Right atrium auricular region (tissue), 2 donors: ENCODE measurements at regions not wholly inside any gene's neighbourhood (a gene's known extent, or its start where the extent isn't known, plus 50 kb on each side); places are given as distances from the start of the nearest gene placed in this dataset.

Experiments
- DNase-seq: peaks from one replicate; pipeline ENCODE4 v3.0.0-alpha.2; 2019; ENCODE audit warnings: low spot score
- H3K27ac ChIP-seq, 2 donors: fragments of 200-600 bp; sonication (generic); 1 replicate in 1 of 2; 2 replicates in 1 of 2; pipeline ENCODE4 v1.5.1; 2016 to 2019
- H3K27me3 ChIP-seq, 2 donors: fragments of 200-600 bp; sonication (generic); one replicate each; pipeline versions ENCODE4 v1.5.1 to v1.6.0; 2017 to 2019
- H3K36me3 ChIP-seq: fragments of 200-600 bp; sonication (generic); one replicate; pipeline ENCODE4 v1.5.1; 2016
- H3K4me1 ChIP-seq, 2 donors: fragments of 200-600 bp; sonication (generic); one replicate each; pipeline versions ENCODE4 v1.5.1 to v1.6.0; 2017 to 2019
- H3K4me3 ChIP-seq, 2 donors: fragments of 200-600 bp; sonication (generic); 1 replicate in 1 of 2; 2 replicates in 1 of 2; pipeline ENCODE4 v1.5.1; 2017 to 2019; ENCODE audit warnings: mild to moderate bottlenecking in 1 of 2, moderate library complexity in 1 of 2
- H3K9me3 ChIP-seq, 2 donors: fragments of 200-600 bp; sonication (generic); one replicate each; pipeline ENCODE4 v1.5.1; 2019
- TF ChIP-seq, protein P1 (sequence below), 2 donors: fragments of 200-600 bp; sonication (generic); IDR thresholded peaks; one replicate each; pipeline ENCODE4 v1.5.1; 2019; ENCODE audit warnings: antibody characterized with exemption in 2 of 2

DNA sequence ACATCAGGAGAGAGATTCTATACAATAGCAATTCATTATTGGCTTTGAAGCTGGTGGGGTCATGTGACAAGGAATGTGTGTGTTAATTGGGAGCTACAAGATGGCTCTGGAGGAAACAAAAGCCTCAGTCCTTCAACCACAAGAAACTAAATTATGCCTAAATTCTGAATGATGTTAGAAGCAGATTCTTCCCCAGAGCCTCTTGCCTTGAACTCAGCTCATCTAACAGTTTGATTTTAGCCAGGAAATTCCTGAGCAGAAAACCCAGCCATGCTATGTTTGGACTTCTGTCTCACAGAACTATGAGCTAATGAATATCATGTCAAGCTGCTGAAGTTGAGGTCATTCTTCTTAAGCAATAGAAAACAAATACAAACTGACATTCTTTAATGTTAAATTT is 274.7 kb downstream of the SLC6A15 start:
- DNase-seq: no peak
- Histone ChIP-seq H3K9me3 (no peaks in the 10 kb centered on the region), H3K4me1 (no peaks in the 10 kb centered on the region), H3K4me3 (no peak overlapping the region), H3K27me3 (no peaks in the 10 kb centered on the region), H3K27ac (no peak overlapping the region), H3K36me3 (no peaks in the 10 kb centered on the region)
- TF ChIP-seq, protein P1, sequence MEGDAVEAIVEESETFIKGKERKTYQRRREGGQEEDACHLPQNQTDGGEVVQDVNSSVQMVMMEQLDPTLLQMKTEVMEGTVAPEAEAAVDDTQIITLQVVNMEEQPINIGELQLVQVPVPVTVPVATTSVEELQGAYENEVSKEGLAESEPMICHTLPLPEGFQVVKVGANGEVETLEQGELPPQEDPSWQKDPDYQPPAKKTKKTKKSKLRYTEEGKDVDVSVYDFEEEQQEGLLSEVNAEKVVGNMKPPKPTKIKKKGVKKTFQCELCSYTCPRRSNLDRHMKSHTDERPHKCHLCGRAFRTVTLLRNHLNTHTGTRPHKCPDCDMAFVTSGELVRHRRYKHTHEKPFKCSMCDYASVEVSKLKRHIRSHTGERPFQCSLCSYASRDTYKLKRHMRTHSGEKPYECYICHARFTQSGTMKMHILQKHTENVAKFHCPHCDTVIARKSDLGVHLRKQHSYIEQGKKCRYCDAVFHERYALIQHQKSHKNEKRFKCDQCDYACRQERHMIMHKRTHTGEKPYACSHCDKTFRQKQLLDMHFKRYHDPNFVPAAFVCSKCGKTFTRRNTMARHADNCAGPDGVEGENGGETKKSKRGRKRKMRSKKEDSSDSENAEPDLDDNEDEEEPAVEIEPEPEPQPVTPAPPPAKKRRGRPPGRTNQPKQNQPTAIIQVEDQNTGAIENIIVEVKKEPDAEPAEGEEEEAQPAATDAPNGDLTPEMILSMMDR (IDR thresholded peaks at IDR 0.05): no peak

DNA sequence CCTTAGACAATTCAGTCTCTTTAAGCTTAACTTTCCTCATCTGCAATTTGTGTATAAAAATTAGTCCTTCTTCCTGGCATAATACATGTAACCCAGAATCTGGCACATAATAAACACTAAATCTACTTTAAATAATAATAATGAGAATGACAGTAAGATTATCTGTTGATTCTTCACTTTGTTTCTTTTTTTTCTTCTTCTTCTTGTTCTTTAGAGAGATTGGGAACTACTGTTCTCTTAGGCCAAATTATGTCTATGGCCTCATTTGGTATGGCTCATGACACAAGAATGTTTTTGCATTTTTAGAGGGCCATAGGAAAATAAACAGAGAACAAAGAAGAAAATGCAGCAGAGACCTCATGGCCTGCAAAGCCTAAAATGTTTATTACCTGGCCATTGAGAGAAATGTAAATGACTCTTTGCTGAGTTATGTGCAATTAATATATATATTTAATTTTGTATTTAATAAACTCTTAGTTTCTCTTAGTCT is 275.8 kb downstream of the SLC6A15 start:
- Histone ChIP-seq H3K4me1 (no peaks in the 10 kb centered on the region), H3K27me3 (no peaks in the 10 kb centered on the region), H3K9me3 (no peaks in the 10 kb centered on the region), H3K27ac (no peak overlapping the region), H3K36me3 (no peaks in the 10 kb centered on the region), H3K4me3 (no peak overlapping the region)
- DNase-seq: no peak
- TF ChIP-seq, protein P1 (IDR thresholded peaks at IDR 0.05): no peak

DNA sequence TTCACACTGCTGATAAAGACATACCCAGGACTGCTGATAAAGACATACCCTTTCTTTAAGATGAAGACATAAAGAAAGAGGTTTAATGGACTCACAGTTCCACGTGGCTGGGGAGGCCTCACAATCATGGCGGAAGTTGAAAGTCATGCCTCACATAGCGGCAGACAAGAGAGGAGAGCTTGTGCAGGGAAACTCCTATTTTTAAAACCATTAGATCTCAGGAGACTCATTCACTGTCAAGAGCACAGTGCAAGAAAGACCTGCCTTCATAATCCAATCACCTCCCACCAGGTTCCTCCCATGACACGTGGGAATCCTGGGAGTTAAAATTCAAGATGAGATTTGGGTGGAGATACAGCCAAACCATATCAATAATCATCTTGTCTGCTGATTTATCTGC is 278.1 kb downstream of the SLC6A15 start:
- H3K27me3 ChIP-seq: no peaks in the 10 kb centered on the region
- TF ChIP-seq, protein P1 (IDR thresholded peaks at IDR 0.05): no peak
- DNase-seq: no peak

DNA sequence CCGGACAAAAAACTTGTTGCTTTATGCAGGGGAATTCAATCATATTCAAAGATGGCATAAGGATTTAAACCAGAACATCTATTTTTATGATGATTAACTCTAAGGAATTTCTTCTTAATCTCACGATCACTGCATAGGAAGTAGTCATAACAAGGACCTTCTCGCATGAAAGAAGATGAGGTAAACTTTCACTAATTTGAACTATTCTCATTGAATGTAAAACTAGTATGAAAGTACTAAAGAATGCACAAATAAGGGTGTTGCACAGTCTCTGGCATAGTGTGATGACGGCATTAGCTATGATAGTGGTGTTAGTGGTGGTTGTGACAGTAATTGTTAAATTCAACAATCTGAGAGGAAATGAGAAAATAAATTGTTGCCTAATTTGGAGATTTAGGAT is 280.0 kb downstream of the SLC6A15 start:
- no peaks in the 10 kb centered on the region for H3K27me3 ChIP-seq
- H3K36me3 ChIP-seq: no peaks in the 10 kb centered on the region

More for the DNA sequence above, 278.1 kb downstream of the SLC6A15 start:
- Histone ChIP-seq H3K36me3 (no peaks in the 10 kb centered on the region), H3K27ac (no peak overlapping the region), H3K4me3 (no peak overlapping the region), H3K4me1 (no peaks in the 10 kb centered on the region), H3K9me3 (no peaks in the 10 kb centered on the region)

DNA sequence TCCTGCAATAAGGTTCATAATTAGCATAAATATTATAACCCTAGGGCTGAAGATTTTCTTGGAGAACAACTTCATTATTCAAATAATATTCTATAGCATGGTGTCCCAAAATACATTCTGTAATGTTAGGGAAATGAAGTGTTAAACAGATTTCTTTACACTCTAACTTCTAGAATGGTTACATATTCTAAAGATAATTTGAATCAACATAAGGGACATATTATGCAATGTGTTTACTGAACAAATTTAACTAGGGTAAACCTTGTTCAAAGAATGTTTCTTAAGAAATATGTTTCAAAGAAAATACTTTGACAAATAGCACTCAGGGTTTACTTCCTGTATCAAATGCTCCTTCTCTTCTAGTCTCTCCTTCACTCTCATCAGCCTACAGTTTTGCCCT is 281.6 kb downstream of the SLC6A15 start:
- Histone ChIP-seq H3K4me1 (no peaks in the 10 kb centered on the region), H3K27me3 (no peaks in the 10 kb centered on the region), H3K27ac (no peak overlapping the region), H3K36me3 (no peaks in the 10 kb centered on the region), H3K9me3 (no peaks in the 10 kb centered on the region), H3K4me3 (no peak overlapping the region)
- DNase-seq: no peak
- TF ChIP-seq, protein P1 (IDR thresholded peaks at IDR 0.05): no peak

More for the DNA sequence above, 280.0 kb downstream of the SLC6A15 start:
- H3K9me3 ChIP-seq: no peaks in the 10 kb centered on the region
- H3K4me3 ChIP-seq: no peak overlapping the region
- H3K4me1 ChIP-seq: no peaks in the 10 kb centered on the region
- DNase-seq: no peak
- TF ChIP-seq, protein P1 (IDR thresholded peaks at IDR 0.05): no peak
- no peak overlapping the region for H3K27ac ChIP-seq

DNA sequence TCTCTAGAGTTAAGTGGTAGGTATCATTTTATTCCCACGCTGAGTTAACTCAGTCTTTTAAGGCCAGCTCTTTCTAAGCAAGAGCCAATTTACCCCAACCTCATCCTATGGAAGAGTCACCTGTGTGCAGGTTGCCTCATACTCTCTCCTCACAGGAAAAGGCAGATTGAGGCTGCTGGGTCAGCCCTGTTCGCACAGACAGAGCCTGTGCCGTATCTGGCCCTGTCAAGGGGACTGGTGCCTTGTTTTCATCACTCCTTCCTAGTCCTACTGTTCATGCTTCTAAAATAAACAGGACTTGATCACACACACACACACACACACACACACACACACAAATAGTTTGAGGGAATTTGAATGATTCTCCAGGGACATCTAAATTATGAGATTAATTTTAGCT is 285.0 kb downstream of the SLC6A15 start:
- Histone ChIP-seq H3K4me1 (no peaks in the 10 kb centered on the region), H3K36me3 (no peaks in the 10 kb centered on the region), H3K27ac (no peak overlapping the region), H3K9me3 (no peaks in the 10 kb centered on the region), H3K27me3 (no peaks in the 10 kb centered on the region), H3K4me3 (no peak overlapping the region)
- TF ChIP-seq, protein P1 (IDR thresholded peaks at IDR 0.05): no peak
- no peak for DNase-seq
